ENCODE measurements at regions not wholly inside any gene's neighbourhood (a gene's known extent, or its start where the extent isn't known, plus 50 kb on each side); places are given as distances from the start of the nearest gene placed in this dataset.

- no peak for DNase-seq (ENCODE audit: low read depth)
These were observed 195.8 kb downstream of the PTEN start for GRCh38 chr10:88059190-88059589.

GRCh38 chr10:88060762-88061161 lies 197.3 kb downstream of the PTEN start:
- no peak for DNase-seq (ENCODE audit: low read depth)

GRCh38 chr10:88062385-88062784 lies 199.0 kb downstream of the PTEN start:
- no peak for DNase-seq (ENCODE audit: low read depth)

DNA sequence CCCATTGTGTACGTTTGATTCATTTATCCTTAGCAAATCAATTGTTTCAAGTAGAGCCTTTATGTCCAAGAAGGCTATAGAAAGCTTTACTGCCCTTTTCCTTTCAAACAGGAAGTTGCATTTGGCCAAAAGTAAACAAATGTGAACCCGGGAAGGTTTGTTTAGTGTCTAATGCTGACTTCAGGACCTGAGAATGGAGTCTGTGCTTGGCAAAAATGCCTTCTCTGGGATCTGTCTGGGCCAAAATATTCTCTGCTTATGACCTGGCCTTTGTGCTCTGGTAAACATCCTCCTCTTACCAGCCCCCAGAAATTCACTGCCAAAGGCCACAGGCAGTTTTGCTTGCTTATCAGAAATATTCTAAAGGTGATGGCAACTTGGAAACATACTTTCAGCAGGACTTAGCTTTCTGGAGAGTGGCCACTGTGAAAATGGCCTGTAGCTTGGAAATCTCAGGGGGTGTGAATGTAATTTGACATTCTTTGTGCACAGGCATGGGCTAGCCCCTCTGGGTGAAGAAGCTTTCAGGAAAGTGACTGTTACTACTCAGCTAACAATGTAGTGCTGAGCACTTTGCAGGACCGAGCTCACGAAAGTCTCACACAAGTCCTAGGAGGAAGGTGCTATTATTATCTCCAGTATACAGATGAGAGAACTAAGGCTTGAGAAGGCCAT lies 199.5 kb downstream of the PTEN start:
- DNase-seq (ENCODE audit: low read depth): no peak

DNA sequence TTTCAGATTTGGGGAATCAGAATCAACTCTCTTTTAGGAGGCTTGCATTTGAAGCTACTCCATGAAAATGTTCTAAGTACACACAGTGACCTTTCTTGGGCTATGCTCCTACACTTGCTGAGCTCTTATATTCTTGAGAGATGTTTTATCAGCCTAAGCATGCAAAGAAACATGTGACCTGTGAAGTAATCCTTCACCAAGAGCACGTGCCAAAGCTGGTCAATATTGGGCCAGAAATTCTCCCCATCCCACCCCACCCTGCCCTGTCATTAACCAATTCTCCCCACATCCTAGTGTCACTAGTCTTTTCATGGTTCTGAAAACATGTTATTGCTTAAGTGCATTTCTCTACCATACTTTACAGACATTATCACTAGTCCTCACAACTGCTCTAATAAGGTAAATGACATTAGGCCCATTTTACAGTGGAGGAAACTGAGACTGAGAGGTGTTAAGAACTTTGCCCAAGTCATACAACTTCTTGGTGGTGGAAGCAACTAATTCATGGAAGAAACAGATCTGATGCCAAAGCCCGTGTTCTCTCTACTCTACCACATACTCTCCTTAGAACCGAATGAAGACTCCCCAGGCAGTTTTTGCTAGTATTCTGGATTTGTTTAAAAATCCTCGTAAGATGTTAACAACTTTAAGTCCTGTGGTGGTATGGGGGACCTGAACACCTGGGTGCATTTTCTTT lies 200.6 kb downstream of the PTEN start:
- DNase-seq (ENCODE audit: low read depth): no peak

GRCh38 chr10:88064608-88065382 lies 201.4 kb downstream of the PTEN start:
- DNase-seq (ENCODE audit: low read depth): peak; percentile 65

- DNase-seq (ENCODE audit: low read depth): no peak
These were observed 202.1 kb downstream of the PTEN start for GRCh38 chr10:88065383-88066049.

DNA sequence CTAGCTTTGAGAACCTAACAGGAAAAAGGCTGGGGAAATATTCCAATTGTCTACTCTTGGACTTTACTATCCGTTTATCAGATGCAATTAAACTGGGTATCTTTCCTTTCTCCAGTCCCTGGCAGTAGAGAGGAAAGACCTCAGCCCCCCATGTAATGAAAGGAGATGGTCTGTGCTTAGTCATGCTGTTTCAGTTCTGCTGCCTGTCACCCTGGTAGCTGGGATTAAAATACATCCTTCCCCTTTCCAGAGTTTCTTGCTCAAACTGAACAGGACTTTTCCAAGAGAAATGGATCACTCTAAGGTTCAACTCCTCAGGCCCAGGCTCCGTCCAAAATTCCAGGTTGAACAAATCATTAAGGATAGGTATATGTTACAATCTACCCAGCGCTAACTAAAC lies 202.9 kb downstream of the PTEN start:
- DNase-seq (ENCODE audit: low read depth): no peak

DNA sequence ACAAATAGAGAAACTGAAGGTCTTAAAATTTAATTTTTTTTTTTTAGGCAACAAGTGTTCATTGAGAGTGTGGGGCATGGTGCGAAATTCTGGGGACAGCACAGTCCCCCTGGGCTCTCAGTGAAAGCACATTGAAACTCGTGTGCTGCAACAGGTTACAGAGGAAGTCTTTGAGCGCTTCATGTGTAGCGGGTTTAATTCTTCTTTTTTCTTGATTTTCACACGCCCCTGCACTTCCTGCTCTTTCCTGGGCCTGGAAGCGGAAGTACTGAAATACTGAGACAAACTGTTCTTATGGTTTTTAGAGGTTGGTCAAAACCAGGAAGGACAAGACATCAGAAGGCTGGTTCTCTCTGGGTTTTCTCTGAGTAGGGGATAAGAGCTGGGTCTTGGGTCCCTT lies 203.5 kb downstream of the PTEN start:
- DNase-seq (ENCODE audit: low read depth): no peak

DNA sequence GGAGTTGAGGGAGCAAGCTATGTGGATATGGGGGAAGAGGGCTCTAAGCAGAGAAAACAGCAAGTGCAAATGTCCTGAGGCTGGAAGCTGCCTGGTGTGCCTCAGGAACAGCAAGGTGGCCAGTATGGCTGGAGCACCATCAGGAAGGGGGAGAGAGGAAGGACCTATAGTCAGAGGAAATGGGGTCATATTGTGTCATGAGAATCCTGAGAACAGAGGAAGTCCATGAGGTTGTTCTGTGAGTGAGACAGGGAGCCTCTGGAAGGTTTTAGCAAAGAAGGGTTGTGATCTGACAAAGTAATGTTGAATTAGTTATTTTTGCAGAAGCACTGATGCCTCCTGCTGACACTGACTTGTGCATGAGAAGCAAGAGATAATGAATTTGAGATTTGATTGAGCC lies 204.3 kb downstream of the PTEN start:
- DNase-seq (ENCODE audit: low read depth): no peak

DNA sequence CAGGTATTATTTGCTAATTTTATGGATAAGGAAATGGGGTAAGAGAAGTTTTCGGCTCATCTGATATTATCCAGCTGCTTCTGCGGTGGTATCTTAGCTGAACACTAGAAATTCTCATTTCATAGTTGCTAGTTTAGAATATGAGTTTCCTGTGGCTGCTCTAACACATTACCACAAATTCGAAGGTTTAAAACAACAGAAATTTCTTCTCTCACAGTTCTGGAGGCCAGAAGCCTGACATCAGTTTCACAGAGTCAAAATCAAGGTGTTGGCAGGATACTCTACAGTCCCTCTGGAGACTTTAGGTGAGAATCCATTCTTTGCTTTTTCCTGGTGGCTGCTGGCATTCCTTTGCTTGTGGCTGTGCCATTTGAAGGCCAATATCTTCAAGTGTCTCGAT lies 205.9 kb downstream of the PTEN start:
- no peak for DNase-seq (ENCODE audit: low read depth)

DNA sequence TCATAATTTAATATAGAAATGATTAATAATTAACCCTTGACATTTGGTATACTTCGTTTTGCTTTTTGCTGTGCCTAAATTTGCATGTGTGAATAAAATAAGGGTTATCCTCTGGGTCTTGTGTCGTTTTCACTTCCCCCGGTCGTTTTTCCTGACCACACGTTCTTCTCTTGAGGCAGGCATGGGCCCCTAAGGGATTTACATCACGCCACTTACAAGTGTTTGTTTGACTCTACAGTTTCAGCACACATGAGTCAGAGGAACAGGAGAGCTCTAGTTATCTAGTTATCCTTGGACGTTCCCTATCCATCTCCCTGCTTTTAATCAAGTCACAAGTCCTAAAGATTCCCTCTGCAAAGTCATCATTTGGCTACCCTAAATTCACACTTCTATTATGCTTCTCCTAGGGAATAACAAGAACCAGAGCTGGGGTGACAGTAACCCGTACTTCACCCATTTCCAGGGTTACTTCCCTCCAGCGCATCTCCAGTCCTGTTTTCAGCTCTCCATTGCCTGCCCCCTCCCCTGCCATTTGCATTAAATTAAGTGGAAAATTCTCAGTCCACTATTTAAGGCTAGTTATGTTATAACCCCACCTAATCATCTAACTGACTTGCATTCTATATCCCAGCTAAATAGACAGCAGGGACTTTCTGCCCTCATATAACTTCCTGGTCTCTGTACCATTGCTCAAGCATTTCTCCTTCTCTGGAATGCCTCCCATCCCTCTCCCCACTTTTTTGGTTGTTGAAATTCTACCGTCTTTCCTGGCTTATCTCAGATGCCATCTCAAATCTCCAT lies 206.9 kb downstream of the PTEN start:
- peak; percentile 14 for DNase-seq (ENCODE audit: low read depth)

DNA sequence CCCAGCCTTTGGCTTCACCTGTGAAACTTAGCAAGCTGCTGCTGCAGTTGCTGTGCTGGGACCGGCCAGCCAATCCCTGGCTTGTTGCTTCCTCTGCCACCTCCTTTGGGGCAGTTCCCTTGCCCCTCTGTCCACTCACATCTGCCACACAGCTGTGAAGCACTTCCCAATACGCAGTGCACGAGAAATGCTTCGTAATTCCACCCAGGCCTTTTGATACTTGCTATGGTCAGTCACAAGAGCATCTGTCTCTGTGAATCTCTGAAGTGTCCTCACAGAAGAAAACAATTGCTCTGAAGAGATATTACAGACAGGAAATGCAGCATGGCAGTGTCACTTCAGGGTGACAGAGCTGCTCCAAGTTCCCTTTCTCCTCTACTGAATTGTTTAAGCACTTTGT lies 208.5 kb downstream of the PTEN start:
- no peak for DNase-seq (ENCODE audit: low read depth)

DNA sequence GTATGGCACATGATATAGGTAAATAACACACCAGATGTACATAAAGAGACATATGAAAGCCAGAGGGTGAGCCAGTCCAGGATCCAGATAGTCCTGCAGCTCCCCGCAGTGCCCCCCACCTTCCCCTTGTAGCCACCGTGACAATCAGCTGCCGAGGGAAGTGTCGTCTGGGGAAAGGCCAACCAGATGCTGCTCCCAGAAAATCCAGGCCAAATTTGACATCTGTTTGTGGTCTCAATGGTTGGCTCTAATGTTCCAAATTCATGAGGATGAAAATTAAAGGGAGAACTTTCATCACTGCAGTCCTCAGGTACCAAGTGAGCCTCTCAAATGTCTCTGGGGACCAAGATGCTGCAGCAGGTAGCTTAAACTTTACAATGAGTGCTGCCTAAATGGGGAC lies 210.3 kb downstream of the PTEN start:
- no peak for DNase-seq (ENCODE audit: low read depth)

DNA sequence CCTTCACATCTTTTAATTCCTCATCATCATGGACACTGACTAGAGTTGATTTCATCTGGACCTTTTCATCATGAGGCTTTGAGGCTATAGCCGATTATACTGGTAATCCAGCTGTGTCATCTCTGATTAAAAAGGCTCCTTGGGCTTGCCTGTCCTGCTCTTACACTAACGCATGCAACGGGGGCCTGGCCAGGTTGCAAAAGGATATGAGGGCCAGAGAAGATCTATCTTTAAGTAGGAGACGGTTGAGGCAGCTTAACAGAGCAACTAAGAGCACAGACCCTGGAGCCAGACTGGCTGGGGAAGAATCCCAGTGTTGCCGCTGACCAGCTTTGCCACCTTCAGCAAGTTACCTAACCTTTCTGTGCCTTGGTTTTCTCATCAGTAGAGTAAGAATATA lies 211.5 kb downstream of the PTEN start:
- DNase-seq (ENCODE audit: low read depth): no peak

DNA sequence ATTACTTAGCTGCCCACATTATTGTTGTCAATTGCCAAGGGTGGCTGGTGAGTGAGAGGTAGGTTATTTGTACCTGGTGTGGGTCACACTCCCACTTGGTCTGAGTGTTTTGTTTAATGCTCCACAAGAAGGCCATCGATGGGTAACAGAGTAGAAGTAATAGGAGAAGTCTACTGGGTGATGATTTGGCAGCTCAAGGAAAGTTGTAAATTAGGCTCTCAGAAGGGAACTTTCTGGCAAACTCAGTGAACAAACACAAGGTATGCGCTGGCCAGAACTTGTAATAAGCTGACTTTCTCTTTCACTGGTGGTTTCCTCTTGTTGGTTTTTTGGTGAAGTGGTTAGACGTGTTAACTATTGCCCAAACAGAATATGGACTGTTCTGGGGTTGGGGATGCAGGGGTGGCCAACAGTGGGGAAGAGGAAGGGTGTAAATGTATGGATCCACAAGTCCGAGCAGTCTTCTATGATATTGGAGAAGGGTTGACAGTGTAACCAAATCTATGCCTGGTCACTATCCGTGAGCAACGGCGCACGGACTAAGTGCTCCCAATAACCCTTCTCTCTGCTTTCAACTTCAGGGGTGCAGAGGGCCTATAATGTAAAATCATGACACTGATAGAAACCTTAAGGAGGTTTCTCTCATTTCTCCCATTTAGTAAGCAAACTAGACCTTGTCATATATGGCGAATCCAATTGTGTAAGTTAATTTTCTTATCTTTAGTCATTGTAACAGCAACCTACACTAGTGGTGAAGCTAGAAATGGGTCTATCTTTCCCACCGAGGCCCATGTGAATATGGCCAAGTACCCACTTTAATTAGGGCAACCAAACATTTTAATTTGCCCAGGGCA lies 212.8 kb downstream of the PTEN start:
- no peak for DNase-seq (ENCODE audit: low read depth)

GRCh38 chr10:88077977-88078376 lies 214.6 kb downstream of the PTEN start:
- no peak for DNase-seq (ENCODE audit: low read depth)

DNA sequence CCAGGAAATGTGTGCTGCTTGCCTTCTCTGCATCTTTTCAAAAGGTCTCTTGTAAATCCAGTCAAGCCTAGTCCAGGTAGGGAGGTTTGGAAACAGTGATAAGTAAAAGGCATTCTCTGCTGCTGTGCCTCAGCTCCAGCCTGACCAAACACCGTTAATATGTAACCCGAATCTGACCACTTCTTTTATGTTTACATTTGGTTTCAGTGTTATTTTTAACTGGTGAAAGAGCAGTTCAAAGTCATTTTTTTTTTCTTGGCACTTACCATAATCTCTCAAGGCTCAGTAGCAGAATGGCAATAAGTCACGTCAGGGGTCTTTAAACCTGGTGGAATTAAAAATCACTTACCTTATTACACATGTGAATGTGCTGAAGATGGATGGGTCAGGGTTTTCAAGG lies 216.8 kb downstream of the PTEN start:
- no peak for DNase-seq (ENCODE audit: low read depth)

GRCh38 chr10:88081457-88082054 lies 218.1 kb downstream of the PTEN start:
- no peak for DNase-seq (ENCODE audit: low read depth)

GRCh38 chr10:88082391-88082790 lies 219.0 kb downstream of the PTEN start:
- no peak for DNase-seq (ENCODE audit: low read depth)

Data from fibroblast of the conjunctiva (primary cell).